GM10266 (cell line): ENCODE measurements at regions not wholly inside any gene's neighbourhood (a gene's known extent, or its start where the extent isn't known, plus 50 kb on each side); places are given as distances from the start of the nearest gene placed in this dataset.

Experiments used
- DNase-seq: peaks from one replicate; pipeline ENCODE4 v3.0.0; 2012; ENCODE audit errors: extremely low spot score
- TF ChIP-seq, protein P1 (sequence below): IDR thresholded peaks from 2 replicates; pipeline ENCODE4 v1.5.1; 2012; ENCODE audit warnings: mild to moderate bottlenecking, low read depth; ENCODE audit not compliant: control insufficient read depth, insufficient read depth; ENCODE audit errors: missing control alignments

DNA sequence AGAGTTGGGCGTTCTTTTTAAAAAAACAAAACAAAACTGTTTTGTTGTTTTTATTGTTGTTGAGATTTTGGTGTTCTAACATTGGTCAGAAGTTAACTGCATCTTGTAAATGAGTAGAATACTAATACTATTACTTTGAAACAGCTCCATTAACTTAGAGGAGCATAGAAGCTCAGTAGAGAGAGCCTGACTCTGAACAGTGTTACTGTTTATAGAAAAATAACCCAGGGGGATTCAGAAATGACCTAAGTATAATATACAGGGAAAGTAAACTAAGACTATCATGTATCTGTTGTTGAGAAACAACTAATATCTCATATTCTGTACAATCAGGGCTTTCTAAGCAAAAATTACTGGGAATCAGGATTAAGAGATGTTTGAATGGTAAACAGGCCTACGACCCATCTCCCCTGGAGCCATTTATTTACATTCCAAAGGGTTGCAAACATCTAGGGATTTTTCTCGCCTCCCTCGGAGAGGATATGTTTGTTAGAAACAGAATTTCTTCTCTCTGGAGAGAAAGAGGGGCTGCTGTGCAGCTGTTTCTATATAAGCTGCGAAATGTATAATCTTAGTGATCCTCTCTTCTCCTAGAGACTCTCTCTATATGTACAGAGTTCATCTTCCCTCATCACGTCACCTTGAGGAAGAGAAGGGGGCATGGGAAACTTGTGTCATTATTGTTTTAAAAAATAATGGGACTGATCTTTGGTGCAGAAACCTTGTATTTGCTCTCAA, 827.5 kb upstream of the DPPA4 start:
- TF ChIP-seq, protein P1, sequence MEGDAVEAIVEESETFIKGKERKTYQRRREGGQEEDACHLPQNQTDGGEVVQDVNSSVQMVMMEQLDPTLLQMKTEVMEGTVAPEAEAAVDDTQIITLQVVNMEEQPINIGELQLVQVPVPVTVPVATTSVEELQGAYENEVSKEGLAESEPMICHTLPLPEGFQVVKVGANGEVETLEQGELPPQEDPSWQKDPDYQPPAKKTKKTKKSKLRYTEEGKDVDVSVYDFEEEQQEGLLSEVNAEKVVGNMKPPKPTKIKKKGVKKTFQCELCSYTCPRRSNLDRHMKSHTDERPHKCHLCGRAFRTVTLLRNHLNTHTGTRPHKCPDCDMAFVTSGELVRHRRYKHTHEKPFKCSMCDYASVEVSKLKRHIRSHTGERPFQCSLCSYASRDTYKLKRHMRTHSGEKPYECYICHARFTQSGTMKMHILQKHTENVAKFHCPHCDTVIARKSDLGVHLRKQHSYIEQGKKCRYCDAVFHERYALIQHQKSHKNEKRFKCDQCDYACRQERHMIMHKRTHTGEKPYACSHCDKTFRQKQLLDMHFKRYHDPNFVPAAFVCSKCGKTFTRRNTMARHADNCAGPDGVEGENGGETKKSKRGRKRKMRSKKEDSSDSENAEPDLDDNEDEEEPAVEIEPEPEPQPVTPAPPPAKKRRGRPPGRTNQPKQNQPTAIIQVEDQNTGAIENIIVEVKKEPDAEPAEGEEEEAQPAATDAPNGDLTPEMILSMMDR = no peak
- no peak for DNase-seq

DNA sequence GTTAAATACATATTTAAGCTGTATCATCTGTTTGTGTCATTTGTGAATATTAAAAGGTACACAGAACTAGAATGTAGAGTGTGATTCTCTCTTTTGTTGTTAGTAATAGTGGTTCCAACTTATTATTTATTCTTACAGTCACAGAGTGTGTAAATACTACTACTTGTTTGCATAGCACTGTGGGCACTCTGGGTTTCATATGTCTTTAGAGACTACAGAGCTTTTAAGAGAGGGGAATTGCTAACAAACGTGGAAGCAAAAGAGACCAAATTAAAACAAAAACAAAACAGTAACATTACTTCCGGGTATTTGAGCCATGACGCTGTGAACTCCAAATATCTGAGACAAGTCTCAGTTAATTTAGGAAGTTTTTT, 828.0 kb upstream of the DPPA4 start:
- TF ChIP-seq, protein P1 = no peak

DNA sequence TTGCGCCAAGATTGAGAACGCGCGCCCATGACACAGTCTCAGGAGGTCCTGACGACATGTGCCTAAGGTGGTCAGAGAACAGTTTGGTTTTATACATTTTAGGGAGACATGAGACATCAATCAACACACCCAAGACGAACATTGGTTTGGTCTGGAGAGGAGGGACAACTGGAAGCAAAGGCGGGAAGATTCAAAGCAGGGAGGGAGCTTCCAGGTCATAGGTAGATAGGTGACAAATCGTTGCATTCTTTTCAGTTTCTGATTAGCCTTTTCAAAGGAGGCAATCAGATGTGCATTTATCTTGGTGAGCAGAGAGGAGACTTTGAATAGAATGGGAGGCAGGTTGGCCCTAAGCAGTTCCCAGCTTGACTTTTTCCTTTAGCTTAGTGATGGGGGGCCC, 828.4 kb upstream of the DPPA4 start:
- no peak for DNase-seq
- TF ChIP-seq, protein P1 = no peak

More for the DNA sequence above, 828.0 kb upstream of the DPPA4 start:
- no peak for DNase-seq

DNA sequence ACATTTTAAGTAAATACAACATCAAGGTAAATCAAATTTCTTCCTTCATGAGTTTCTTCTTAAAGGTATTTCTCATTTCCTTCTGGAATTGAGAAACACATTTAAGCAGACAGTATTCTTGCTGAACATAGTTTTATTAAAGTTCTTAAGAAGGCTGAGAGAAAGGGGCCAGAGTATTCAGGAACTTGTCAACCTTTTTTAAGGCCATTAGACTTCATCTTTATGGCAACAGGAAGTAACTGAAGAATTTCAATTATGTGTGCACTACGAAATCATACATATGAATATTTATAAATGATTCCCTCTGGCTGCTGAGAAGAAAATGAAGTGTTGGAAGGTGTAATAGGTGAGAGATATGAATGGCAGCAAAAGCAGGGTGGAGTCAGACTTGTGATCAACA, 829.4 kb upstream of the DPPA4 start:
- TF ChIP-seq, protein P1 = no peak
- no peak for DNase-seq

DNA sequence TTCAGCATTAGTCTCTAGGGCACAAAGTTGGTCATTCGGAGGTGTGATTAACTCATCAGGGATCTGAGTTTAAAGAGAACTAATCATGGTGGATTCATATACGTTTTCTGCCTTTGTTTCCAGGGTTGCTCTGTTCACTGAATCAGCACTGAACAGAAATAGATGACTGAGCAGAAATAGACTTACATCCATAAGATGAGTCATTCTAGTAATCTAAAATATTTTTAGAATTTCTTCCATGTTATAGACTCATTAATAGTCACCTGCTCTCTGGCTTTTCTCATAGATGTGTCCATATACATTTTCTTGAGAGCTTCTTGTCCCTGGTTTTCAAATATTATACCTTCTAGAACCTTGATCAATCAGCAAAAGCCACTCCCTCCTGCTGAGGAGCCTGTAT, 837.6 kb upstream of the DPPA4 start:
- DNase-seq = no peak

DNA sequence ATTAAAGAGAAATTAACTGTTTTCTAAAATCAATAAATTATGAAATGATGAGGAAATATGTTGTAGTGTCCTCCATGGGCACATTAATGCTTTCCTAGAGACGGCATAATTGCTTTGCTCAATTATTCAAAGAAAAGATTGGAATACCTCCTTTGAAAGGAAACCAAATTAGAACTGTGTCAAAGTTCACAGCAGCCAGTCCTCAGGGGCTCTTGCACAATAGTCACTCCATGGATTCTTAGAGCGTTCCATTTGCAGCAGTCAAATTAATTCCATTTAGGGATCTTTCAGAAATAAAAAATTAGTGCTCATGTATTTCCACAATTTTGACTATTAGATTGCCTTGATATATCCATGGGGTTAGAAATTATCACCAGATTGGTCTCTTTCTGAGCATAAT, 841.6 kb upstream of the DPPA4 start:
- TF ChIP-seq, protein P1 = no peak
- no peak for DNase-seq

More for the DNA sequence above, 837.6 kb upstream of the DPPA4 start:
- TF ChIP-seq, protein P1 = no peak

DNA sequence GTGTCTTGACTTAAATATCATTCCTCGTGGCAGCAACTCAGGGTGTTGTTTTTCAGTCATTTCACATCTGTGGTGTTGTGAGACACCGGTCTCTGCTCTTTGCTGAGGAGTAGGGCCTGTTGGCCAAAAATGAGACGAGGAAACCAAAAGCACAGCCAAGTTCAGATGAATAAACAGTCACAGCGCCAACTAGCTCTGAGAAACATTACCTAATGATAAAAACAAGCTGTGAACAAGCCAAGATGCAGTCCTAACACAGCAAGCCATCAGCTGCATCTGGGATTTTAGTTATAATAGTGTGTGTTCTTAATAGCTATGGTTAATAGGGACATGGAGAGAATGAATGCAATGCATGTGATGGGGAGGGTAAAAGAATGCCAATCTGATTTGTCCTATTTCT, 843.4 kb upstream of the DPPA4 start:
- DNase-seq = no peak
- TF ChIP-seq, protein P1 = no peak
